Activated CD8-positive, alpha-beta T cell treated with anti-CD3 and anti-CD28 coated beads for 36 hours (primary cell): ENCODE measurements at regions not wholly inside any gene's neighbourhood (a gene's known extent, or its start where the extent isn't known, plus 50 kb on each side); places are given as distances from the start of the nearest gene placed in this dataset.

Experiments used
- ATAC-seq: fragments of 200-7000 bp; cut with Tn5 transposase; one replicate; pipeline ENCODE4 v1.10.0; 2021; ENCODE audit warnings: mild to moderate bottlenecking, moderate library complexity
- CTCF ChIA-PET: fragments of 350-600 bp; sonication (Branson Sonifier 250); formaldehyde crosslinking; loops from one replicate; lab custom pipeline; 2021; ENCODE audit warnings: antibody characterized with exemption; lab: Charles Lee
- POLR2A ChIA-PET: fragments of 350-600 bp; sonication (Branson Sonifier 250); formaldehyde crosslinking; loops from one replicate; lab custom pipeline; 2021; ENCODE audit warnings: antibody characterized with exemption; lab: Charles Lee
- DNase-seq: peaks from one replicate; pipeline ENCODE4 v3.0.0-alpha.2; 2020
- H3K27ac Mint-ChIP-seq: one replicate; pipeline ENCODE4 v1.8.0; 2021; ENCODE audit warnings: mild to moderate bottlenecking, mixed read lengths
- H3K27me3 Mint-ChIP-seq: one replicate; pipeline ENCODE4 v1.8.0; 2021; ENCODE audit warnings: mixed read lengths
- H3K36me3 Mint-ChIP-seq: one replicate; pipeline ENCODE4 v1.8.0; 2021; ENCODE audit warnings: low read depth, mixed read lengths
- H3K4me1 Mint-ChIP-seq: one replicate; pipeline ENCODE4 v1.8.0; 2021; ENCODE audit warnings: low read depth, mixed read lengths
- H3K4me3 Mint-ChIP-seq: one replicate; pipeline ENCODE4 v1.8.0; 2021; ENCODE audit warnings: mild to moderate bottlenecking, moderate library complexity, mixed read lengths
- H3K9me3 Mint-ChIP-seq: one replicate; pipeline ENCODE4 v1.8.0; 2021; ENCODE audit warnings: mixed read lengths
- intact Hi-C: fragments of 100-400 bp; cut with micrococcal nuclease; formaldehyde crosslinking; loops from one replicate; pipeline ENCODE4 v1.10.0; 2022
- TF ChIP-seq, protein P1 (sequence below): fragments of 200-600 bp; IDR thresholded peaks from one replicate; pipeline ENCODE4 v1.8.0; 2022; ENCODE audit warnings: antibody characterized with exemption, mild to moderate bottlenecking

DNA sequence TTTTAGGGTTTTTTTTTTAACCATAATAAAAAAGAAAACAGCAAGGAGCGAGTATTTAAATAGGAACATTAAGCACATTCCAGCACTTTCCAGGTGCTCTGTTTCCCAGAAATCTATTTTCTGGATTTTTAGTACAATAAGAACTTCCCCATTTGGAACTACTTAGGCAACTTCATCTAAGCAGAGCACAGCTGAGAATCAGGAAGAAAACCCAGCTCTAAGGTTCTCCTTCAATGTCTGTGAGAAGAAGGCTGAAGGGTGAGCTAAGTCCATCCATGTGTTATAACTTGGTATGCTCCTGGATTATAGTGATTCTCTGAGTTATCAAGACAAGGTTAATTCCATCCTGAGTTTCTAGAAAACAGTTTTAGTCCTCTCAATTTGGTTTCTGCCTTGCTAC is 181.9 kb downstream of the CYP26A1 start:
- H3K27me3 Mint-ChIP-seq: no peaks in the 10 kb centered on the region
- intact Hi-C loops: no loop called here
- no peak overlapping the region for H3K27ac Mint-ChIP-seq
- H3K9me3 Mint-ChIP-seq: no peaks in the 10 kb centered on the region
- H3K4me1 Mint-ChIP-seq: no peaks in the 10 kb centered on the region
- POLR2A ChIA-PET: interaction anchor here (0.6 kb wide), 1 partner anchor 1385 kb away, joined by 4 read pairs; no protein-coding TSS in a partner anchor
- DNase-seq: no peak
- no peaks in the 10 kb centered on the region for H3K36me3 Mint-ChIP-seq
- no peak overlapping the region for H3K4me3 Mint-ChIP-seq
- TF ChIP-seq, protein P1, sequence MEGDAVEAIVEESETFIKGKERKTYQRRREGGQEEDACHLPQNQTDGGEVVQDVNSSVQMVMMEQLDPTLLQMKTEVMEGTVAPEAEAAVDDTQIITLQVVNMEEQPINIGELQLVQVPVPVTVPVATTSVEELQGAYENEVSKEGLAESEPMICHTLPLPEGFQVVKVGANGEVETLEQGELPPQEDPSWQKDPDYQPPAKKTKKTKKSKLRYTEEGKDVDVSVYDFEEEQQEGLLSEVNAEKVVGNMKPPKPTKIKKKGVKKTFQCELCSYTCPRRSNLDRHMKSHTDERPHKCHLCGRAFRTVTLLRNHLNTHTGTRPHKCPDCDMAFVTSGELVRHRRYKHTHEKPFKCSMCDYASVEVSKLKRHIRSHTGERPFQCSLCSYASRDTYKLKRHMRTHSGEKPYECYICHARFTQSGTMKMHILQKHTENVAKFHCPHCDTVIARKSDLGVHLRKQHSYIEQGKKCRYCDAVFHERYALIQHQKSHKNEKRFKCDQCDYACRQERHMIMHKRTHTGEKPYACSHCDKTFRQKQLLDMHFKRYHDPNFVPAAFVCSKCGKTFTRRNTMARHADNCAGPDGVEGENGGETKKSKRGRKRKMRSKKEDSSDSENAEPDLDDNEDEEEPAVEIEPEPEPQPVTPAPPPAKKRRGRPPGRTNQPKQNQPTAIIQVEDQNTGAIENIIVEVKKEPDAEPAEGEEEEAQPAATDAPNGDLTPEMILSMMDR: no peak
- CTCF ChIA-PET: no interaction called here
- ATAC-seq: no peak
